ENCODE measurements at regions not wholly inside any gene's neighbourhood (a gene's known extent, or its start where the extent isn't known, plus 50 kb on each side); places are given as distances from the start of the nearest gene placed in this dataset.

DNA sequence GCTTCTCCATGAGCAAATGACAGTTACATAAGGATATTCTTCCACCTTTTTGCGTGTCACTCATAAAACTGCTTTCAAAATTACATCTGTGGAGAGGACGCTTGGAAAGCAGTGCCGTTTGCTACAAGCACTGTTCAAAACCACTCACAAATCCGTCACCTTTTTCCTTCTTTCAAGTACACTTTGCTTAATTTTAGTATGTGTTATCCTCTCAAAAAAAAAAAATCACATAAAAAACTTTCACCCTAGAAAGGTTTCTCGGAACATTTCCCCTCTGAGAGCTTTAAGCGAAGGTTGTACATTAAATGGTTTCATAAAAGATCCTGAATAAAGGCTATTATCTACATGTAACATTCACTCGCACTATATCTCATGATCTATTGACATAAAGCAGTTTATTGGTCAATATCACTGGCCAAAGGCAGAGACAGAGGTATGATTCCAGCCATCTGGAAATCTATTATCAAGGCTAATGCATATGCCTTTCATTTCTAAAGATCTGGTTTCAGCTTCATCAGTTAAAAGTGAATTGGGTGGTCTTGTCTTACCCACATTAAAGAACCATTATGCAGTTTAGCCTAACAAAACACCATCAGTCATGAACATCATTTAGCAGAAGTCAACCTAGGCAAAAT is 163.6 kb downstream of the ENC1 start:
- 66% methylated on average over 7 of the region's 7 CpGs for WGBS (ENCODE audit: insufficient coverage, insufficient replicate concordance, low lambda C conversion rate, missing lambda C conversion rate)
- H2AFZ ChIP-seq (ENCODE audit: control insufficient read depth, low read depth, low read length): no peak overlapping the region; the same call in 1 of the 2 replicates
- FAIRE-seq (no peak), DNase-seq (ENCODE audit: low read depth, low spot score) (no peak), ATAC-seq (no peak)
- H3K79me2 ChIP-seq (ENCODE audit: control insufficient read depth, insufficient read depth, low read length): no peaks in the 10 kb centered on the region
- H3K4me2 ChIP-seq (ENCODE audit: control insufficient read depth, insufficient read depth): peak overlapping the region; percentile 40; the same call in 1 of the 2 replicates
- peaks cover 7% of the 10 kb centered on the region; the same call in 1 of the 2 replicates for H3K4me1 ChIP-seq (ENCODE audit: control insufficient read depth, insufficient read depth, low read length)
- intact Hi-C loops (cut with micrococcal nuclease; ENCODE audit: unreplicated experiment): no loop called here
- no TSS peak for BruUV-seq (replicated peaks)
- TF ChIP-seq TCF7 (IDR thresholded peaks at IDR 0.05; ENCODE audit: borderline replicate concordance) (peak; percentile 44; the same call in 1 of the 2 replicates), ATF7 (IDR thresholded peaks at IDR 0.05; ENCODE audit: low read depth) (no peak)
- in situ Hi-C loops (cut with MboI): no loop called here
- SMC1A ChIA-PET (ENCODE audit: uncharacterized antibody, unreplicated experiment): interaction anchor here (0.7 kb wide), 1 partner anchor 107 kb away, joined by 3 read pairs; no protein-coding TSS in a partner anchor
- H3K9me3 ChIP-seq (replicated peaks; ENCODE audit: control insufficient read depth, insufficient read depth, low read length): no peaks in the 10 kb centered on the region
- H3K4me3 ChIP-seq: no peak overlapping the region
- no peaks in the 10 kb centered on the region for H3K36me3 ChIP-seq (ENCODE audit: control insufficient read depth in 2 of 2, insufficient read depth in 2 of 2, low read length in 1 of 2)
- CTCF ChIA-PET: no interaction called here
- no peaks in the 10 kb centered on the region for H3K27me3 ChIP-seq (replicated peaks in 1 of 2; ENCODE audit: control insufficient read depth in 2 of 2, insufficient read depth in 2 of 2, low read length in 1 of 2)
- RAD21 ChIA-PET (ENCODE audit: unreplicated experiment): interaction anchor here (1.0 kb wide), 1 partner anchor 14 kb away, joined by 3 read pairs; no protein-coding TSS in a partner anchor
- H4K20me1 ChIP-seq (ENCODE audit: control insufficient read depth, insufficient read depth): no peaks in the 10 kb centered on the region
- no peak overlapping the region for H3K9ac ChIP-seq (ENCODE audit: control insufficient read depth, insufficient read depth, low read length)
- H3K27ac ChIP-seq (ENCODE audit: control insufficient read depth, insufficient read depth): no peak overlapping the region
- POLR2A ChIA-PET: no interaction called here

DNA sequence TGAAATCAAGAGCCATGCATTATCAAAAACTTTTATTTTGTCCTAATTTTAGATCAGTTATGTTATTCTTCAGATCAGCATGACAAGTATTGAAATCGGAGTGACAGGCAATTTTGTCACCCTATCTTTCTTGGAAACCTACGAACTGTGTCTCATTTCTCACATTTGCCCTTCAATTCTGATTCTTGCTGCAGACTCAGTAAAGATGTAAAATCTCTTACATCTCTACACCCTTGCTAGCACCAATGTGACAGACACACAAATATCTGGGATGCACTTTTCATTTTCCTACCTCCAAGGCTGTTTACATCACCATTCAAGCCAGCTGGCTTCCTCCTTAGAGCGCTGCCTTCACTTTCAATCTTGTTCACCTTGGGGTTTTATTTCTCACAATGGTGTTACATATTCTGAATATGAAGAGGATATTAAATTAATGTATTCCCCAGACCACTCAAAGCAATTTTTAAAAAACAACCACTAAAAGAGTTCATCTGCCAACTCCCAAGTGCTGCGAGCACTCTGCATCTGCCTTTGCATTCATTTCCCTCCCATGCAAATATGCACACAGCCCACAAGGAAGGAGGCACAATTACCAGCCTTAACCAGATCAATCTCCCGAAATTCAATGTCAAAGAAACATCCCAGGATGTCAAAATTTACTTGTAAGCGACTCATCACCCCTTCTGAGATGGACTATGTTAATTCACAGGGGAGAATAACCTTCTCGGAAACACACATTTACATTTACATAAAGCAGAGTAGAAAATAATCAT is 164.3 kb downstream of the ENC1 start:
- ChIA-PET SMC1A (ENCODE audit: uncharacterized antibody, unreplicated experiment) (no interaction called here), CTCF (no interaction called here), RAD21 (ENCODE audit: unreplicated experiment) (interaction anchor here (1.0 kb wide), 1 partner anchor 14 kb away, joined by 3 read pairs; no protein-coding TSS in a partner anchor), POLR2A (no interaction called here)
- peak; percentile 52 for ATAC-seq
- H3K4me3 ChIP-seq: 0 out of 2 replicates have a peak overlapping the region, but pooled peaks have one; percentile 10
- no peak overlapping the region for H3K27ac ChIP-seq (ENCODE audit: control insufficient read depth, insufficient read depth)
- peak; percentile 26; the same call in 1 of the 2 replicates for TF ChIP-seq PKNOX1 (IDR thresholded peaks at IDR 0.05)
- peak; percentile 56 for TF ChIP-seq JUNB (IDR thresholded peaks at IDR 0.05)
- no peak for TF ChIP-seq STAT1 (conservative IDR thresholded peaks at IDR 0.05)
- TF ChIP-seq RUNX3 (IDR thresholded peaks at IDR 0.05; ENCODE audit: low read length): 0 out of 2 replicates have a peak, but pooled peaks have one; percentile 15
- TF ChIP-seq ZNF24 (IDR thresholded peaks at IDR 0.05): no peak
- TF ChIP-seq IRF4 (IDR thresholded peaks at IDR 0.05; ENCODE audit: low read depth, low read length): no peak
- peak; percentile 28; the same call in 1 of the 2 replicates for TF ChIP-seq EED (IDR thresholded peaks at IDR 0.05; ENCODE audit: low read depth)
- no peak for DNase-seq (ENCODE audit: low read depth, low spot score)
- peak overlapping the region; percentile 56 for H2AFZ ChIP-seq (ENCODE audit: control insufficient read depth, low read depth, low read length)
- peak overlapping the region; percentile 40; the same call in 1 of the 2 replicates for H3K4me2 ChIP-seq (ENCODE audit: control insufficient read depth, insufficient read depth)
- in situ Hi-C loops (cut with MboI): no loop called here
- no peaks in the 10 kb centered on the region for H3K27me3 ChIP-seq (replicated peaks in 1 of 2; ENCODE audit: control insufficient read depth in 2 of 2, insufficient read depth in 2 of 2, low read length in 1 of 2)
- WGBS (ENCODE audit: insufficient coverage, insufficient replicate concordance, low lambda C conversion rate, missing lambda C conversion rate): 39% methylated on average over 7 of the region's 7 CpGs
- H3K36me3 ChIP-seq (ENCODE audit: control insufficient read depth in 2 of 2, insufficient read depth in 2 of 2, low read length in 1 of 2): no peaks in the 10 kb centered on the region
- H3K9me3 ChIP-seq (replicated peaks; ENCODE audit: control insufficient read depth, insufficient read depth, low read length): no peaks in the 10 kb centered on the region
- no peak for FAIRE-seq
- intact Hi-C loops (cut with micrococcal nuclease; ENCODE audit: unreplicated experiment): no loop called here
- H3K79me2 ChIP-seq (ENCODE audit: control insufficient read depth, insufficient read depth, low read length): no peaks in the 10 kb centered on the region
- H4K20me1 ChIP-seq (ENCODE audit: control insufficient read depth, insufficient read depth): no peaks in the 10 kb centered on the region
- no peak overlapping the region for H3K9ac ChIP-seq (ENCODE audit: control insufficient read depth, insufficient read depth, low read length)
- no TSS peak for BruUV-seq (replicated peaks)
- H3K4me1 ChIP-seq (ENCODE audit: control insufficient read depth, insufficient read depth, low read length): peaks cover 7% of the 10 kb centered on the region; the same call in 1 of the 2 replicates
